ENCODE measurements at regions not wholly inside any gene's neighbourhood (a gene's known extent, or its start where the extent isn't known, plus 50 kb on each side); places are given as distances from the start of the nearest gene placed in this dataset.

- no peaks in the 10 kb centered on the region for H3K9me2 ChIP-seq
- H4K20me1 ChIP-seq (ENCODE audit: insufficient read depth), result no peaks in the 10 kb centered on the region
- DNase-seq, result no peak
- no peaks in the 10 kb centered on the region for H3K27me3 ChIP-seq (ENCODE audit: insufficient read depth)
- TF ChIP-seq NFIC (IDR thresholded peaks at IDR 0.05; ENCODE audit: borderline replicate concordance) (no peak), NRF1 (IDR thresholded peaks at IDR 0.05; ENCODE audit: low read depth, low read length) (no peak), ZBTB33 (IDR thresholded peaks at IDR 0.05; ENCODE audit: borderline replicate concordance, low read depth) (no peak), FOXJ3 (CRISPR knock-in tag; IDR thresholded peaks at IDR 0.05) (no peak), MXI1 (IDR thresholded peaks at IDR 0.05; ENCODE audit: low read depth, low read length) (no peak), GABPA (IDR thresholded peaks at IDR 0.05; ENCODE audit: low read depth) (no peak), CHD2 (IDR thresholded peaks at IDR 0.05; ENCODE audit: low read length, partially characterized antibody) (no peak), TCF12 (IDR thresholded peaks at IDR 0.05) (no peak), RFX5 (IDR thresholded peaks at IDR 0.05; ENCODE audit: low read length) (no peak), MEF2A (IDR thresholded peaks at IDR 0.05; ENCODE audit: borderline replicate concordance, low read depth) (no peak)
- no peaks in the 10 kb centered on the region for H3K79me2 ChIP-seq (ENCODE audit: insufficient read depth)
- no peak overlapping the region for H3K9ac ChIP-seq
- CTCF ChIA-PET, result no interaction called here
- no peak overlapping the region for H3K4me3 ChIP-seq (ENCODE audit: low read depth in 2 of 2, low read length in 1 of 2)
- H3K27ac ChIP-seq (ENCODE audit: low read depth in 2 of 2, low read length in 1 of 2), result no peak overlapping the region
- H3K4me2 ChIP-seq, result no peak overlapping the region
- H3K9me3 ChIP-seq, result peaks cover 5% of the 10 kb centered on the region; the same call in 1 of the 2 replicates
- H3F3A ChIP-seq (replicated peaks; ENCODE audit: insufficient read depth), result no peaks in the 10 kb centered on the region
- no peak overlapping the region for H2AFZ ChIP-seq (ENCODE audit: low read depth)
- POLR2A ChIA-PET, result no interaction called here
- H3K36me3 ChIP-seq (replicated peaks in 1 of 2; ENCODE audit: control insufficient read depth in 1 of 2, insufficient read depth in 2 of 2, low read length in 1 of 2), result no peaks in the 10 kb centered on the region
- H3K4me1 ChIP-seq (ENCODE audit: control insufficient read depth in 1 of 2, insufficient read depth in 2 of 2, low read depth in 1 of 2, low read length in 1 of 2), result no peaks in the 10 kb centered on the region
Measured at GRCh38 chr2:123839326-123839725, 185.8 kb upstream of the CNTNAP5 start.

GRCh38 chr2:123840016-123840415 is 185.1 kb upstream of the CNTNAP5 start:
- H3K27ac ChIP-seq (ENCODE audit: low read depth in 2 of 2, low read length in 1 of 2), result no peak overlapping the region
- CTCF ChIA-PET, result no interaction called here
- H3K9ac ChIP-seq, result no peak overlapping the region
- no peak overlapping the region for H3K4me2 ChIP-seq
- H3K4me1 ChIP-seq (ENCODE audit: control insufficient read depth in 1 of 2, insufficient read depth in 2 of 2, low read depth in 1 of 2, low read length in 1 of 2), result no peaks in the 10 kb centered on the region
- H3F3A ChIP-seq (replicated peaks; ENCODE audit: insufficient read depth), result no peaks in the 10 kb centered on the region
- H3K27me3 ChIP-seq (ENCODE audit: insufficient read depth), result no peaks in the 10 kb centered on the region
- no peak overlapping the region for H3K4me3 ChIP-seq (ENCODE audit: low read depth in 2 of 2, low read length in 1 of 2)
- no peaks in the 10 kb centered on the region for H3K79me2 ChIP-seq (ENCODE audit: insufficient read depth)
- no peaks in the 10 kb centered on the region for H3K36me3 ChIP-seq (replicated peaks in 1 of 2; ENCODE audit: control insufficient read depth in 1 of 2, insufficient read depth in 2 of 2, low read length in 1 of 2)
- POLR2A ChIA-PET, result no interaction called here
- no peaks in the 10 kb centered on the region for H4K20me1 ChIP-seq (ENCODE audit: insufficient read depth)
- peaks cover 5% of the 10 kb centered on the region; the same call in 1 of the 2 replicates for H3K9me3 ChIP-seq
- H3K9me2 ChIP-seq, result no peaks in the 10 kb centered on the region
- H2AFZ ChIP-seq (ENCODE audit: low read depth), result no peak overlapping the region
- TF ChIP-seq TCF12 (IDR thresholded peaks at IDR 0.05), result no peak
- TF ChIP-seq JUND (IDR thresholded peaks at IDR 0.05), result no peak
- no peak for TF ChIP-seq RCOR1 (IDR thresholded peaks at IDR 0.05; ENCODE audit: low read length)
- no peak for TF ChIP-seq TEAD4 (IDR thresholded peaks at IDR 0.05; ENCODE audit: borderline replicate concordance, insufficient read depth)
- TF ChIP-seq RXRA (IDR thresholded peaks at IDR 0.05; ENCODE audit: borderline replicate concordance, low read depth), result no peak
- no peak for TF ChIP-seq EP300 (IDR thresholded peaks at IDR 0.05; ENCODE audit: borderline replicate concordance in 1 of 2, low read depth in 1 of 2, low read length in 1 of 2)
- TF ChIP-seq RAD21 (IDR thresholded peaks at IDR 0.05; ENCODE audit: low read length), result no peak
- no peak for TF ChIP-seq NFIC (IDR thresholded peaks at IDR 0.05; ENCODE audit: borderline replicate concordance)
- TF ChIP-seq SMC3 (IDR thresholded peaks at IDR 0.05; ENCODE audit: low read depth, low read length), result no peak
- no peak for TF ChIP-seq YY1 (IDR thresholded peaks at IDR 0.05; ENCODE audit: low read depth)
- no peak for TF ChIP-seq SIN3A (IDR thresholded peaks at IDR 0.05; ENCODE audit: borderline replicate concordance, low read depth, low read length)
- TF ChIP-seq MEF2A (IDR thresholded peaks at IDR 0.05; ENCODE audit: borderline replicate concordance, low read depth), result no peak
- no peak for TF ChIP-seq PBX3 (IDR thresholded peaks at IDR 0.05)
- no peak for TF ChIP-seq USF1 (IDR thresholded peaks at IDR 0.05; ENCODE audit: borderline replicate concordance, low read depth)
- DNase-seq, result no peak

All from SK-N-SH (cell line).